ENCODE measurements at regions not wholly inside any gene's neighbourhood (a gene's known extent, or its start where the extent isn't known, plus 50 kb on each side); places are given as distances from the start of the nearest gene placed in this dataset.
"Not testable (repeated sequence)": the region's sequence is repeated elsewhere in the genome, so short reads cannot be mapped to it uniquely, and the experiment has no call there.

DNA sequence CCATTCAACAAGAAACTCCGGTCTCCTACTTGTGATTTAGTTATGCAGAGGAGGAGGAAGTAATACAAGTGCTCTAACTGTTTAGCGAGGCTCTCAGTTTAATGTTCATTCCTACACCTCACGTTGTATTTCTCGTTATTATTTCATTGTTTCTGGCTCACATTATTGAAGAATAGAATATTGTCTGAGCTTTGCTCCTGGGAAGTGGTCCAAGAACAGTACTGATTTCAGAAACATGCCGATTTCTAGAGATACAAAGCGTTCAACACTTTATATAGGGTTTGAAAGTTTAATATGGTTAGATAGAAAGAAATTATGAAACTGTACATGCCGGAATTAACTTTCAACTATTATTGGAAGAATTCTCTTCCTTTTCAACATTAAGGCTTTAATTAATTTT, 1145.5 kb downstream of the TBL1XR1 start:
- TF ChIP-seq, protein P1, sequence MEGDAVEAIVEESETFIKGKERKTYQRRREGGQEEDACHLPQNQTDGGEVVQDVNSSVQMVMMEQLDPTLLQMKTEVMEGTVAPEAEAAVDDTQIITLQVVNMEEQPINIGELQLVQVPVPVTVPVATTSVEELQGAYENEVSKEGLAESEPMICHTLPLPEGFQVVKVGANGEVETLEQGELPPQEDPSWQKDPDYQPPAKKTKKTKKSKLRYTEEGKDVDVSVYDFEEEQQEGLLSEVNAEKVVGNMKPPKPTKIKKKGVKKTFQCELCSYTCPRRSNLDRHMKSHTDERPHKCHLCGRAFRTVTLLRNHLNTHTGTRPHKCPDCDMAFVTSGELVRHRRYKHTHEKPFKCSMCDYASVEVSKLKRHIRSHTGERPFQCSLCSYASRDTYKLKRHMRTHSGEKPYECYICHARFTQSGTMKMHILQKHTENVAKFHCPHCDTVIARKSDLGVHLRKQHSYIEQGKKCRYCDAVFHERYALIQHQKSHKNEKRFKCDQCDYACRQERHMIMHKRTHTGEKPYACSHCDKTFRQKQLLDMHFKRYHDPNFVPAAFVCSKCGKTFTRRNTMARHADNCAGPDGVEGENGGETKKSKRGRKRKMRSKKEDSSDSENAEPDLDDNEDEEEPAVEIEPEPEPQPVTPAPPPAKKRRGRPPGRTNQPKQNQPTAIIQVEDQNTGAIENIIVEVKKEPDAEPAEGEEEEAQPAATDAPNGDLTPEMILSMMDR (IDR thresholded peaks at IDR 0.05; ENCODE audit: extremely low read depth, missing control alignments): no peak
- no peak for DNase-seq (ENCODE audit: low spot score)

DNA sequence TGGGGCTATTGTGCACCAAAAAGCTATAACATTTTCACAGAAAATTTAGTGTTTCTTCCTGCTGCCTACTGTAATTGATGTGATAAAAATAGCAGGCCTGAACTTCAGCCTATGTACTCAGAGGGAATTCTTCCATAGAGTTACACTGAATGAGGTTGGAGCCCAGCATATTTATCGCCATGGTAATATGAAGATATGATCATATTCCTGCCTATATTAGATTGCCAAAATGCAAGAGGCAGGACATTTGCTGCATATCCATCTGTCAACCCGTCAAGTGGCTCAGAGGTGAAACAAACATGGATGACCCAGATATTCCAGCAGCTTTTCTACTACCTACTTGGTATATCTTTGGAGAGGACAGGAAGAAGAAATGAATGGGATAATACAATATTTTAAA, 1150.6 kb downstream of the TBL1XR1 start:
- TF ChIP-seq, protein P1 (IDR thresholded peaks at IDR 0.05; ENCODE audit: extremely low read depth, missing control alignments): no peak
- no peak for DNase-seq (ENCODE audit: low spot score)

DNA sequence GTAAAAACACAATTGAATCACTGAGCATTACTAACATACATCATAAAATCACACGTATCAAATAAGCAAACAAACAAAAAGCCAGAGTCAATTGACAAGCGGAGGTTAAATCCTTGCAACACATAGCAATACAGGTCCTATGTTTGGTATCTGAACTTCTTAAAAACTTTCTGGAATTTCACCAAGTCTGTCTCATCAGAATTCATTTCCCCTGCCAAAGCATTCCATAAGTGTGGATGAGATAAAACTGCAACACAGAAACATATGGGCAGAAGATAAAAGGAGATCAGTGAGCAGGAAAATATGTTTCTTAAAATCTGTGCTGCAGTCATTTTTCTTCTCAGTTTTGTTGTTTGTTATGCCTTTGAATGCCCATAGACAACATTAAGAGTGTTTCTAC, 1155.5 kb downstream of the TBL1XR1 start:
- TF ChIP-seq, protein P1 (IDR thresholded peaks at IDR 0.05; ENCODE audit: extremely low read depth, missing control alignments): no peak
- DNase-seq (ENCODE audit: low spot score): no peak

DNA sequence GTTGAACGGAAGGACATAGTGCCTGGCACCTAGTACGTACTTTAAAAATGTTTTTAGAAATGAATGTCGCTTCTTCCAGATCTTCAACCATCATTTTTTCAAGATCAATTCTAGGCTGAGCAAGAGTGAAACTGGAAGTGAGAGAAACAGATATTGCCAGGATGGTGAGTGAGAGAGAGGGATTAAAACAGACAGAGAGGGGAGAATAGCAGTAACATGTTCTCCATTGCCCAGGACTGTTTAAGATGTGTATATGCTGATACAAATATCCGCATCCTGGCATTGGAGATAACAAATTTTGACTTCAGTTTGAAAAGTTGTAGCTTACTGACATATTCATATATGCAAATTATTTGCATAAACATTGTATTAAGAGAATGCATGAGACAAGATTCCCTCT, 1156.1 kb downstream of the TBL1XR1 start:
- TF ChIP-seq, protein P1 (IDR thresholded peaks at IDR 0.05; ENCODE audit: extremely low read depth, missing control alignments): no peak
- no peak for DNase-seq (ENCODE audit: low spot score)

DNA sequence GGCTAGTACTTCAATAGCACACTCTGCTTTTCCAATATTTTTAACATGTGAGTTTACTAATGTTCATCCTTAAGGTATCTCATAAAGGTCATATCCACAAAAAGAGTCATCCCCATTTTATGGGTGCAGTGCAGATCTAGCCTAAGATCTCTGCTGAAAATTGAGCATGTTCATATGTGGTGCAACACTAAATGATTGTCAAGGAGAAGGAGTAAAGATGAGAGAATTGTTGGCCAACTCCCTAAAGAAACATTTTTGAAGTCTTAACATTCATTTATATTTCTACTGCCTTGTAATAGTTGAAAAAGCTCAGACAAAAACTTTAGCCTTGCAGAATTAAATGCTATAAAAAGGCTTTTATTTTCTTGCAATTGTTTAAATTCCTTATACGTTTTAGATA, 1159.6 kb downstream of the TBL1XR1 start:
- TF ChIP-seq, protein P1 (IDR thresholded peaks at IDR 0.05; ENCODE audit: extremely low read depth, missing control alignments): no peak

DNA sequence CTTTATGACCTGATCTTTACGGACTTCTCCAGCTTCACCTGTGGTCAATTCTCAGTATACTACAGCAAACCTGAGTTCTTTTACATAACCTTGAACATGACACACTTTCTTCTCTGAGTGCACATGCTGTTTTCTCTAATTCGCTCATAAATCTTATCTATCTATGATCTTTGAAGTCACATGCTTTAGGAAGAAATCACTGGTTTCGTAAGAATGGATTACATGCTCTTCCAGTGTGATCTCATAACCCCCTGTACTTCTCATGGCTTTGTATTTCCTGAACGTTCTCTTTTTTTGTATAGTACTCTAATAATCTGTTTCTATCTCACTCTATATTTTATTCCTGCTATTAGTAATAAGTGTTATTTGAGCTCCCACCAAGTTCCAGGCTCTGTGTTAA, 1165.2 kb downstream of the TBL1XR1 start:
- no peak for DNase-seq (ENCODE audit: low spot score)
- TF ChIP-seq, protein P1 (IDR thresholded peaks at IDR 0.05; ENCODE audit: extremely low read depth, missing control alignments): no peak

More for the DNA sequence above, 1159.6 kb downstream of the TBL1XR1 start:
- no peak for DNase-seq (ENCODE audit: low spot score)

DNA sequence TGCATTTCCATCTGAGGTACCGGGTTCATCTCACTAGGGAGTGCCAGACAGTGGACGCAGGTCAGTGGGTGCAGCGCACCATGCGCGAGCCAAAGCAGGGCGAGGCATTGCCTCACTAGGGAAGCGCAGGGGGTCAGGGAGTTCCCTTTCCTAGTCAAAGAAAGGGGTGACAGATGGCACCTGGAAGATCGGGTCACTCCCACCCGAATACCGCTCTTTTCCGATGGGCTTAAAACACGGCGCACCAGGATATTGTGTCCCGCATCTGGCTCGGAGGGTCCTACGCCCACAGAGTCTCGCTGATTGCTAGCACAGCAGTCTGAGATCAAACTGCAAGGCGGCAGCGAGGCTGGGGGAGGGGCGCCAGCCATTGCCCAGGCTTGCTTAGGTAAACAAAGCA, 1157.1 kb downstream of the NAALADL2 start:
- not testable (repeated sequence) for DNase-seq (ENCODE audit: low spot score)

DNA sequence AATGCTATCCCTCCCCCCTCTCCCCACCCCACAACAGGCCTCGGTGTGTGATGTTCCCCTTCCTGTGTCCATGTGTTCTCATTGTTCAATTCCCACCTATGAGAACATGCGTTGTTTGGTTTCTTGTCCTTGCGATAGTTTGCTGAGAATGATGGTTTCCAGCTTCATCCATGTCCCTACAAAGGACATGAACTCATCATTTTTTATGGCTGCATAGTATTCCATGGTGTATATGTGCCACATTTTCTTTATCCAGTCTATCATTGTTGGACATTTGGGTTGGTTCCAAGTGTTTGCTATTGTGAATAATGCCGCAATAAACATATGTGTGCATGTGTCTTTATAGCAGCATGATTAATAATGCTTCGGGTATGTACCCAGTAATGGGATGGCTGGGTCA, 1156.1 kb downstream of the NAALADL2 start:
- DNase-seq (ENCODE audit: low spot score): not testable (repeated sequence)

DNA sequence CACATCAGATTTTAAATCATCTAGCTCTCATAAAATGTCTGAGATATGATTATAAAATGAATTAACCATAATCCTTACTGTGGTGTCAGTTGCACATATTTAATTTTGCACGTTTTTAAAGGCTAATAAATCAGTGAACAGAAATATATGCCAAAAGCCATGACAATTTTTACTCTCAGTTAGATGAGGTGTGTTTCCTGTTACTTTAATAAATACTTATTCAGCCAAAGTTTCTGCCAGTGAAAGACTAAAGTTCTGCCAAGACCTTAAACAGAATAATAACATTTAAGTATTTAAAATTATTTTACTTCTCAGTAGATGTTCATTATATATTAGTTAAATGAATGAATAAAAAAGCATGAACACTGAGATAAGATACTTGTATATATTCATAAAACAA, 1150.1 kb downstream of the NAALADL2 start:
- TF ChIP-seq, protein P1 (IDR thresholded peaks at IDR 0.05; ENCODE audit: extremely low read depth, missing control alignments): no peak
- DNase-seq (ENCODE audit: low spot score): no peak
